Loucy (cell line): ENCODE measurements at regions not wholly inside any gene's neighbourhood (a gene's known extent, or its start where the extent isn't known, plus 50 kb on each side); places are given as distances from the start of the nearest gene placed in this dataset.
A peak's percentile ranks its signal among the peaks of the same experiment; 100 is the strongest.

ENCODE experiments used
- H2AFZ ChIP-seq: fragments of 200-600 bp; sonication (generic); 2 replicates; pipeline ENCODE4 v1.6.0; 2016; ENCODE audit warnings: antibody characterized with exemption, mild to moderate bottlenecking, low read length, moderate library complexity
- H3F3A ChIP-seq: fragments of 200-600 bp; 2 replicates; pipeline ENCODE4 v1.6.0; 2016; ENCODE audit warnings: antibody characterized with exemption, low read depth, mild to moderate bottlenecking
- H3K27me3 ChIP-seq: fragments of 200-600 bp; sonication (generic); 2 replicates; pipeline ENCODE4 v1.6.1; 2014; ENCODE audit warnings: low read length, mild to moderate bottlenecking; ENCODE audit not compliant: insufficient read depth, poor library complexity, severe bottlenecking
- H3K36me3 ChIP-seq: fragments of 200-600 bp; sonication (generic); 2 replicates; pipeline ENCODE4 v1.6.1; 2016; ENCODE audit warnings: low read length; ENCODE audit not compliant: insufficient read depth
- H3K4me1 ChIP-seq: fragments of 200-600 bp; sonication (generic); 2 replicates; pipeline ENCODE4 v1.5.1; 2014; ENCODE audit warnings: low read length, mild to moderate bottlenecking; ENCODE audit not compliant: insufficient read depth, poor library complexity, severe bottlenecking
- H3K4me2 ChIP-seq: fragments of 200-600 bp; sonication (generic); 2 replicates; pipeline ENCODE4 v1.6.0; 2014; ENCODE audit warnings: antibody characterized with exemption, low read length, low read depth, mild to moderate bottlenecking; ENCODE audit not compliant: poor library complexity, severe bottlenecking
- H3K4me3 ChIP-seq: fragments of 200-600 bp; sonication (generic); 2 replicates; pipeline ENCODE4 v1.5.1; 2014; ENCODE audit warnings: low read length, mild to moderate bottlenecking, mixed read lengths; ENCODE audit not compliant: poor library complexity, severe bottlenecking
- H3K79me2 ChIP-seq: fragments of 200-600 bp; sonication (generic); 2 replicates; pipeline ENCODE4 v1.6.1; 2014; ENCODE audit warnings: low read length; ENCODE audit not compliant: insufficient read depth
- H3K9ac ChIP-seq: fragments of 200-600 bp; sonication (generic); 2 replicates; pipeline ENCODE4 v1.6.0; 2014; ENCODE audit warnings: mild to moderate bottlenecking, low read depth, low read length, moderate library complexity; ENCODE audit not compliant: poor library complexity, severe bottlenecking
- H3K9me2 ChIP-seq: fragments of 200-600 bp; sonication (generic); replicated peaks from 2 replicates; pipeline ENCODE4 v1.6.1; 2016; ENCODE audit warnings: low read depth, low read length, mixed read lengths
- H3K9me3 ChIP-seq: fragments of 200-600 bp; sonication (generic); 2 replicates; pipeline ENCODE4 v1.6.1; 2014; ENCODE audit warnings: mild to moderate bottlenecking, antibody characterized with exemption, low read length, low read depth; ENCODE audit not compliant: insufficient read depth
- H4K20me1 ChIP-seq: fragments of 200-600 bp; sonication (generic); 2 replicates; pipeline ENCODE4 v1.6.0; 2014; ENCODE audit warnings: antibody characterized with exemption, low read length, mild to moderate bottlenecking; ENCODE audit not compliant: insufficient read depth, poor library complexity, severe bottlenecking
- EZH2phosphoT487 ChIP-seq: fragments of 200-600 bp; IDR thresholded peaks from 2 replicates; pipeline ENCODE4 v1.6.1; 2018; ENCODE audit warnings: antibody characterized with exemption, mild to moderate bottlenecking, moderate library complexity, borderline replicate concordance
- TF ChIP-seq, protein P1 (sequence below): fragments of 200-600 bp; sonication (generic); conservative IDR thresholded peaks from 2 replicates; pipeline ENCODE4 v1.5.1; 2014; ENCODE audit warnings: mild to moderate bottlenecking, antibody characterized with exemption, low read length

DNA sequence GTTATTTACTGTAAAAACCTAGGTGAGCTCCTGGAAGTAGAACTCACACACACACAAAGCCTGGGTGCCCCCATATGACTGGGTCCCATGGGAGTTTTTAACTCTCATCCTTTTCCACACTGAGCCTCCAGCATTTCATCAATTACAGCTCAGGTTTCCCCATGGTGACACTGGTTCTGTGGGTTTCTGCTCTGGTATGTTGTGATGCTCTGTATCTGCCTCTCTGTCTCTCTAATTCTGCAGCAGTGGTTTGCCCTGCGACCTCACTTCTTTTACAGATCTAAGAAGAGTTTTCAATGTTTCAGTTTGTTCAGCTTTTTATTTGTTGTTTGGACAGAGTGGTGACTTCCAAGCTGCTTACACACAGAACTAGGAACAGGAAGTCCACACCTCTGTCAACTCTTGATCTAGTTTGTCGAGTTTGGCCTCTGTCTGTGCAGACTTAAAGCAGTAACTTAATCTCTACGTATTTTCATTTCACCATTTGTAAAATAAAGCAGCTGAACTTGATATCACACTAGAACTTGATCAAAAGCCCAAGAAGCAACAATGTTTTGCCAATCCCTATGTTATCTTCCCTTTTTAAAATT is 554.3 kb downstream of the EPHA7 start:
- no peaks in the 10 kb centered on the region for H3K9me2 ChIP-seq
- no peaks in the 10 kb centered on the region for H3F3A ChIP-seq
- H3K36me3 ChIP-seq, result no peaks in the 10 kb centered on the region
- H3K27me3 ChIP-seq, result no peaks in the 10 kb centered on the region
- TF ChIP-seq, protein P1, sequence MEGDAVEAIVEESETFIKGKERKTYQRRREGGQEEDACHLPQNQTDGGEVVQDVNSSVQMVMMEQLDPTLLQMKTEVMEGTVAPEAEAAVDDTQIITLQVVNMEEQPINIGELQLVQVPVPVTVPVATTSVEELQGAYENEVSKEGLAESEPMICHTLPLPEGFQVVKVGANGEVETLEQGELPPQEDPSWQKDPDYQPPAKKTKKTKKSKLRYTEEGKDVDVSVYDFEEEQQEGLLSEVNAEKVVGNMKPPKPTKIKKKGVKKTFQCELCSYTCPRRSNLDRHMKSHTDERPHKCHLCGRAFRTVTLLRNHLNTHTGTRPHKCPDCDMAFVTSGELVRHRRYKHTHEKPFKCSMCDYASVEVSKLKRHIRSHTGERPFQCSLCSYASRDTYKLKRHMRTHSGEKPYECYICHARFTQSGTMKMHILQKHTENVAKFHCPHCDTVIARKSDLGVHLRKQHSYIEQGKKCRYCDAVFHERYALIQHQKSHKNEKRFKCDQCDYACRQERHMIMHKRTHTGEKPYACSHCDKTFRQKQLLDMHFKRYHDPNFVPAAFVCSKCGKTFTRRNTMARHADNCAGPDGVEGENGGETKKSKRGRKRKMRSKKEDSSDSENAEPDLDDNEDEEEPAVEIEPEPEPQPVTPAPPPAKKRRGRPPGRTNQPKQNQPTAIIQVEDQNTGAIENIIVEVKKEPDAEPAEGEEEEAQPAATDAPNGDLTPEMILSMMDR, result no peak
- TF ChIP-seq EZH2phosphoT487, result no peak
- no peak overlapping the region for H3K4me3 ChIP-seq
- H3K9ac ChIP-seq, result no peak overlapping the region
- no peaks in the 10 kb centered on the region for H3K4me1 ChIP-seq
- H3K79me2 ChIP-seq, result no peaks in the 10 kb centered on the region
- H3K4me2 ChIP-seq, result no peak overlapping the region
- peak overlapping the region; percentile 77 for H2AFZ ChIP-seq
- H4K20me1 ChIP-seq, result no peaks in the 10 kb centered on the region
- no peaks in the 10 kb centered on the region for H3K9me3 ChIP-seq

DNA sequence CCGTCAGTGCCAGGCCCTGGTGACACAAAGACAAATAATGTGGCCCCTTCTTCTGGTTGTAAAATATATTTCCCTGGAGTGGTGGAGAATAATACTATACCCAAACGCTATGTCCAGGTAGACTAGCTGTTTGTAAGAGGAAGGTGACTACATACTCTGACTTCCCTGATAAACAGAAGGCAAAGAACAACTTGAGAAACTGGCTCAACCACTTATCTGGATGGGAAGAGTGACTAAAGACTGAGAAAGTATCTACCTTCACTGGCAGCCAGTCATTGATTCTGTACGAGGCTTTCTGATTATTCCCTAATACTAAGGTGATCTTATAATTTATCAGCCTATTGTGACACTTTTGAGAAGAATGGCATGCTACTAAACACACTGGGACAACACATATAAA is 569.7 kb downstream of the EPHA7 start:
- H3K4me3 ChIP-seq, result no peak overlapping the region
- no peaks in the 10 kb centered on the region for H3K79me2 ChIP-seq
- H3K4me2 ChIP-seq, result no peak overlapping the region
- no peak for TF ChIP-seq EZH2phosphoT487
- TF ChIP-seq, protein P1, result no peak
- peaks cover 6% of the 10 kb centered on the region for H3K4me1 ChIP-seq
- H3K9me2 ChIP-seq, result no peaks in the 10 kb centered on the region
- no peaks in the 10 kb centered on the region for H3K9me3 ChIP-seq
- H3K9ac ChIP-seq, result no peak overlapping the region
- H3F3A ChIP-seq, result no peaks in the 10 kb centered on the region
- no peaks in the 10 kb centered on the region for H4K20me1 ChIP-seq
- H2AFZ ChIP-seq, result no peak overlapping the region
- H3K36me3 ChIP-seq, result no peaks in the 10 kb centered on the region
- no peaks in the 10 kb centered on the region for H3K27me3 ChIP-seq

DNA sequence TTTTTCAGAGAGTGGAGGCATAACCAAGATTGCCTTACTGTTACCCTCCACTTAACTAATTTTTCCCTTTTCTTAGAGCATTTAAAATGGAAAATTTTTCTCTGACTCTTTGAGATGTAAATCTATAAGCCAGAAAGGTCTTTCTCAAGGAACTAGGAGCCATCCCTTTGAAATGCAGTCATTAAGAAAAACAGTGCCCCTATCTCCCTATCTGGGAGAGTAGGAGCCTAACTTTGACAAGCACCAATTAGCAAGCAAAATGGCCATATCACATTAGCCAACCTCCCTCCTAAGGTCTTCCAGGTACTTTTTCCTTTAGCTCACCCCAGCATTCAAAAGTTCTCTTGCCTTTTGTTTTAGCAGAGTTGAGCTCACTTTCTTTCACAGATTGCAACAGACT is 570.5 kb downstream of the EPHA7 start:
- peaks cover 6% of the 10 kb centered on the region for H3K4me1 ChIP-seq
- no peak overlapping the region for H2AFZ ChIP-seq

More for the DNA sequence above, 570.5 kb downstream of the EPHA7 start:
- H3K27me3 ChIP-seq, result no peaks in the 10 kb centered on the region
- no peaks in the 10 kb centered on the region for H4K20me1 ChIP-seq
- H3F3A ChIP-seq, result no peaks in the 10 kb centered on the region
- no peaks in the 10 kb centered on the region for H3K36me3 ChIP-seq
- no peaks in the 10 kb centered on the region for H3K79me2 ChIP-seq
- H3K9me3 ChIP-seq, result no peaks in the 10 kb centered on the region
- H3K4me2 ChIP-seq, result no peak overlapping the region
- no peak overlapping the region for H3K4me3 ChIP-seq
- TF ChIP-seq, protein P1, result no peak
- no peak for TF ChIP-seq EZH2phosphoT487
- H3K9me2 ChIP-seq, result no peaks in the 10 kb centered on the region
- H3K9ac ChIP-seq, result no peak overlapping the region
